UCSD-AML1 (cell line): ENCODE measurements at regions not wholly inside any gene's neighbourhood (a gene's known extent, or its start where the extent isn't known, plus 50 kb on each side); places are given as distances from the start of the nearest gene placed in this dataset.
"Not testable (repeated sequence)": the region's sequence is repeated elsewhere in the genome, so short reads cannot be mapped to it uniquely, and the experiment has no call there.

Source experiments
- DNase-seq: peaks from one replicate; lab custom pipeline; 2025; ENCODE audit not compliant: unreplicated experiment; lab: John Stamatoyannopoulos, UW

GRCh38 chr10:28188526-28188925 is 114.3 kb downstream of the MPP7 start:
- no peak for DNase-seq

GRCh38 chr10:28186887-28187578 is 115.8 kb downstream of the MPP7 start:
- DNase-seq: no peak

DNA sequence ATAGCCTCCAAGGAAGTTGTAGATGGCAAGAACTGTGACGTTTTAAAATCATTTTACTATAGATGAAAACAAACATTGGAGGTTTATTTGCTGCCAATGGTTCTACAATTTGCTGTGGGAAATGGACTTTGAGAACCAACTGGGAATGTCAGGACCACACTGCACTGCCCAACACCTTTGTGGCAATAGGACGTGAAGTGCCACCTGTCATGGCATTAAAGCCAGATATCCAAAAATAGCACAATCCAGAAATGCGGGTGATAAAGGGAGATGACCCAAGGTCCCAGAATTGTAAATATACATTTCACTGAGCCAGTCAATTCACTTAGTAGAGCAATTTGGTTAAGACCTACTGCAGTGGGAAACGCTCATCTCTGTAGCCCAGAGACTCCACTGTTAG is 116.4 kb downstream of the MPP7 start:
- DNase-seq: no peak

DNA sequence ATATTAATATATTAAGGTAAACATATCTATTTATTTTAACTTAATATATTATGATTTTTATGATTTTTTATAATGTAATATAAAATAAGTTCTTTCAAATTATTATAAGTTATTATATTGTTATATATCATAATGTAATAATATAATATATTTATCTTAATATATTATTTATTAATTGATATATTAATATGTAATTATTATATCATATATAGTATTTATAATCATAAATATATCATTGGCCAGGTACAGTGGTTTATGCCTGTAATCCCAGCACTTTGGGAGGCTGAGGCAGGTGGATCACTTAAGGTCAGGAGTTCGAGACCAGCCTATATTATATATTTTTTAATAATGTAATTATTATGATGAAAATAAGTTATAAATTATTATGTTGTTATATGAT is 118.1 kb downstream of the MPP7 start:
- DNase-seq: no peak

- no peak for DNase-seq
Measured at GRCh38 chr10:28181478-28182096, 121.3 kb downstream of the MPP7 start.

- no peak for DNase-seq
Measured at GRCh38 chr10:28180654-28181053, 122.2 kb downstream of the MPP7 start.

- no peak for DNase-seq
Measured at GRCh38 chr10:28179743-28180099, 123.1 kb downstream of the MPP7 start.

DNA sequence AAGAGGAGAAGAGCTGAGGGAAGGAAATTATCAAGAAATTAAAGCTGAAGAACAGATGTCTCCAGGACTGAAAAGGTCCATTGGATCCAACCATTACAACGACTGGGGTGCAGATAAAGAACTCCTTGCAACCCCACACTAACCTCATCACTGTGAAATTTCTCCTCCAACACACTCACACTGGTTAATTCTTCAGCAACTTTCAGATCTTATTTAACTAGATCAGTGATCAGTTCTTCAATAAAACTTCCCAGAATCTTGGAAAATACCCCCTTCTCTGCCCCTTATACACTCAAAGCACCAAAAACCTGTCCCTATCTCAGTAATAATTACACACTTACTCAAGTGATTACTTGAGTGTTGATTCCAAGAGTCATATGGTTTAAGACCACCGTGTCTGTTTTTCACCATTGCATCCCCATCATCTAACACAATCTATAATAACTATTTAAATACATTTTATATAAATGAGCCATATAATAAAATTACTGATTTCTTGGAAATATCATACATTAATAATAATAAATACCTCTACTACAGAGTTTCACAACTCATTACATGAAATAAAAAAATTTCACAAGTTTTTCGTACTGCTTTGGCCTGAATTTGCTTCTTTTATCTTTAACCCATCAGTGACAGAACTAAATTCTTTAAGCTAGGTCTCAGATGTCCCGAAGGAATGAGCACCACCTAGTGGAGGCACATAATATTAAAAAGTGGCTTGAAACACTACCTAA is 123.7 kb downstream of the MPP7 start:
- no peak for DNase-seq

DNA sequence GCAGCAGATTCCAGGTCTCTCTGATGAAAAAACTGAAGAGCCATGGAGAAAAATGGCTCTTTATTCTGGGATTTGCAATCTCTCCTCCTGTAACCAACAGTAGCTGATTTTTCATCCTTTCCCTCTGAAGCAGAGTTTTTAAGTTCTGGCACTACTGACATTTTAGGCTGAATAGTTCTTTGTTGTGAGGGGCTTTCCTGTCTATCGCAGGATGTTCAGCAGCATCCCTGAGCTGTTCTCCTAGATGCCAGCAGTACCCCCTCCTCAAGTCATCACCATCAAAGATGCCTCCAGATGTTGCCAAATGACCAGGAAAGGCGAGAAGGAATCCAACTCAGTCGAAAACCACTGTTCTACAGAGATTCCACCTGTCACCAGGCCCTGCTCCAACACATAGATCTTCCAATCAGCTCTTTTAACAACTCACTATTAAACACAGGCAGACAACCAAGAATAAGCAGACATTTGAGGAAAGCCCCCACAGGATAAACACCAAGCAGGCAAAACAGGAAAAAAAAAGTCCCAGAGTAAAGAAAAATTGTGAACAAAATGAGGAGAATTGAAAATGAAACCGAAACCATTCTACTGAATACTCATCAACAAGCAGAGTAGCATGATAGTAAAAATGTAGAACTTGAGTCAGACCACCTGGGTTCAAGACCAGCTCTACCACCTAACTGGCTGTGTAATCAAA is 124.8 kb downstream of the MPP7 start:
- DNase-seq: no peak

GRCh38 chr10:28176498-28176897 is 126.4 kb downstream of the MPP7 start:
- not testable (repeated sequence) for DNase-seq

- no peak for DNase-seq
Measured at GRCh38 chr10:28172223-28172610, 130.6 kb downstream of the MPP7 start.

- no peak for DNase-seq
Measured at GRCh38 chr10:28171468-28172222, 131.2 kb downstream of the MPP7 start.

DNA sequence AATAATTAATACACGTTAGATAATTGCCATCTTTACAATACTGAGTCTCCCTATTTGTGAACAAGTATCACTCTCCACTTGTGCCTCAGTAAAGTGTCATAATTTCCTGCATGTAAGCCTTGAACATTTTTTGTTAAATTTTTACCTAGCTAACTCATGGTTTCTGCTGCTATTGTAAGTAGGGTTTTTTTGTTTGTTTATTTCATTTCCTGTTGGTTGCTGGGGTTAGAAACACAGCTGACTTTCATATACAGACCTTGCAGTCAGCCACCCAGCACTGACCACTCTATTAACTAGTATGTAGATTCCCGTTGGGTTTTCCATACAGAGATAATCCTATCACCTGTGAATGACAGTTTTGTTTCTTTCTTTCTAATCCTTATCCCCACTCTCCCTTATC is 133.3 kb downstream of the MPP7 start:
- no peak for DNase-seq

DNA sequence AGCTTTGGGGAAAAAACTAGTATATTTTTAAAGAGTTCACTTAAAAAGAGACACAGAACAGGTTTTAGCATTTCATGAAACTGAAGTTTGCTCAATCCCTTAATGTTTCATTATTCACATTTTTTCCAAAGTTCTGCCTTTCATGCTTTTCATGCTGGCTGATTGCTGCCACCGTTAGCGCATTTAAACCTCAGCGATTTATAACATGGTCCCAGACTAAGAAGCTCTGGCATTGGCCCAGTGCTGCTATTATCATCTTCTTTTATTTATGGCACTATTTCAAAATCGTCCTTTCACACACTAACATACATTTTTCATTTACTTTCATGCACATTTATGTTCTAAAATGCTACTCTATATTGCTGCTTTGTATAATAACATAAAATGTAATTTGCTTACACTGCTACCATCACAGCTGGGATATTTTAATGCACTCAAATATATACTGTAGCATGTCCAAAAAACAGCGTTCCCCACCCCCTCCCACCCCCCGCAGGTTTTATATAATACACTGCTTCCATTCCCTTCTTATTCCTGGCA is 141.9 kb downstream of the MPP7 start:
- no peak for DNase-seq

DNA sequence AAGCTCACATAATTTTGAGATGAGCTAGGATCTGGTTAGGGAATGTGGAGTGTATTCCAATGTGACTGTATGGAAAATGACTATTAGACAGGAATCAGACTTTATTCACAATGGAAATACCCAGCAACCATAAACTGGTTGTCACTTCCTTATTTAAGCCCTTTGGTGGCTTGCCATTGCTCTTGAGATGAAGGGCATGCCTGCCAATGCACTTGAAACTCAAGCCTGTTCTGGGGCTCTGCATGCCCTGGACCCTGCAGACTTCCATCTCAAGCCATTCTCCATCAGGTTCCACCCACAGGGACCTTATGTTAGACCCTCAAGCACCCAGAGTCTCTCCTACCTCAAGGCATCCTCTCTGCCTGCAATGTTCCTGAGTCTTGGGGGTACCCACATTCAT is 145.5 kb downstream of the MPP7 start:
- no peak for DNase-seq

- no peak for DNase-seq
Measured at GRCh38 chr10:28155726-28156125, 147.1 kb downstream of the MPP7 start.

- no peak for DNase-seq
Measured at GRCh38 chr10:28151636-28152035, 151.2 kb downstream of the MPP7 start.

DNA sequence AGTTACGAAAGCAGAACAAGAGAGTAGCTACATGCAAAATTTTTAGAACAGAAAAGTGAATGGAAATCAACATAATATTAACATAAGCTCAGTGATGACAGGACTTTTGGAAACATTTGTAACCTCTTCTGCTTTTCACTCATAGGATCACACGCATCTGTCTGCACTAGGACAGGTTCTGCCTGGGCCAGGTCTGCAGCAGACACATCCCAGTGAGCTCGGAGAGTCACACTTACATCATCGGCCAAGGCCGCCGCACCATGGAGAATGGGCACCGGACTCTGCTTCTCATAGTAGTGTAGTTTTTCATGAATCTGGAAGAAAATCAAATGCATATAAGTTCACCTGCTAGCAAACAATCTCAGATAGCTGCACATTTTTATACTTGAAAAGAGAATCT is 150.9 kb upstream of the ODAD2 start:
- no peak for DNase-seq

DNA sequence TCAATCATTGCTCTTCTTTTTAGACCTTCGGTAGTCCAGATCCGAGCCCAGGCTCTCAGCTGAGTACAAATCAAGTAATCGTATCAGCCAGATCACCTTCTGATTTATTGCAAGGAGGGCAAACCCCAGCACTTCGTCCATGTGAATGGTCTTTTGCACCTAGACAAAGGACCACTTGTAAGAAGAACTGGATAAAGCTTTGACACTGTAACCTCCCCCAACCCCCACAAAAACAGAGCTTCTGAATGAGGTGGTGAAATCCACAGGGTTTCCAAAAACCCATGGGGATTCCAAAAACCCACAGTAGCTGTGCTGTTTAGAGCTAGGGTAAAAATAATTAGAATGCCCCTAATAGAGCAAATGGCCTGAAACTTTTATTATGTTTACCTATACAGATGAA is 148.8 kb upstream of the ODAD2 start:
- no peak for DNase-seq

DNA sequence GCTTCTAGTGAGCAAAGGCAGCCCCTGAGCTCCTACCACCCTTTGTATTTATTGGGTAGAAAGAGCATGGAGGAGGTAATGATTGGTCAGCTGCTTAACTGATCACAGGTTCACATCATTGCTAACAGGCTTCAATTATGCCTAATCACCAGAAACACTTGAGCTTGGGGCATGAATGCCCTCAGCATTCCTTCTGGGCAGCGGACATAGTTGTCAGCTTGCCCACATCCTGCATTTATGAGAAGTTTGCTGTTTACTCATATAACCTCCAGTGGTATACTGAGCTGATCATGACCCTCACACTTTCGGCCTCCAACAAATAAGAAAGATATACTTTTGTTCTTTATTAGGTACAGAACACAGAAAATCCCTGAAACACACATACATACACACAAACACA is 140.3 kb upstream of the ODAD2 start:
- no peak for DNase-seq
